DND-41 (cell line): ENCODE measurements at regions not wholly inside any gene's neighbourhood (a gene's known extent, or its start where the extent isn't known, plus 50 kb on each side); places are given as distances from the start of the nearest gene placed in this dataset.

Experiments used
- ATAC-seq: fragments of 200-7000 bp; cut with Tn5 transposase; 3 replicates; pipeline ENCODE4 v1.9.1; 2021; ENCODE audit warnings: low read depth; ENCODE audit not compliant: insufficient read depth
- DNase-seq: peaks from one replicate; pipeline ENCODE4 v3.0.0-alpha.2; 2020
- H2AFZ ChIP-seq: 2 replicates; pipeline ENCODE4 v1.6.0; 2012; ENCODE audit warnings: low read depth, low read length
- H3K27ac ChIP-seq: 2 replicates; pipeline ENCODE4 v1.5.1; 2012; ENCODE audit warnings: low read length, inconsistent platforms
- H3K27me3 ChIP-seq: fragments of 200-600 bp; sonication (generic); 2 replicates; pipeline ENCODE4 v1.6.0; 2012; ENCODE audit warnings: low read length, mild to moderate bottlenecking, inconsistent platforms; ENCODE audit not compliant: insufficient read depth, poor library complexity
- H3K36me3 ChIP-seq: 2 replicates; pipeline ENCODE4 v1.5.1; 2012; ENCODE audit warnings: low read length, inconsistent platforms; ENCODE audit not compliant: insufficient read depth
- H3K4me1 ChIP-seq: 2 replicates; pipeline ENCODE4 v1.5.1; 2012; ENCODE audit warnings: mild to moderate bottlenecking, low read length; ENCODE audit not compliant: insufficient read depth
- H3K4me2 ChIP-seq: 2 replicates; pipeline ENCODE4 v1.6.0; 2012; ENCODE audit warnings: mild to moderate bottlenecking, moderate library complexity, low read length, inconsistent platforms; ENCODE audit not compliant: insufficient read depth
- H3K4me3 ChIP-seq, 2 experiments: fragments of 200-600 bp in 1 of 2; shearing (Covaris generic) in 1 of 2; 2 replicates each; pipeline ENCODE4 v1.5.1; 2012 to 2016; ENCODE audit warnings: inconsistent platforms in 2 of 2, low read length in 2 of 2, mild to moderate bottlenecking in 2 of 2, low read depth in 1 of 2, moderate library complexity in 1 of 2
- H3K79me2 ChIP-seq: 2 replicates; pipeline ENCODE4 v1.6.0; 2012; ENCODE audit warnings: low read length, inconsistent platforms; ENCODE audit not compliant: insufficient read depth
- H3K9ac ChIP-seq: 2 replicates; pipeline ENCODE4 v1.6.0; 2012; ENCODE audit warnings: low read depth, mild to moderate bottlenecking, inconsistent platforms, low read length, moderate library complexity
- H3K9me3 ChIP-seq: 2 replicates; pipeline ENCODE4 v1.5.1; 2012; ENCODE audit warnings: low read length, moderate library complexity, mild to moderate bottlenecking, inconsistent platforms; ENCODE audit not compliant: insufficient read depth, severe bottlenecking
- H4K20me1 ChIP-seq: 2 replicates; pipeline ENCODE4 v1.6.0; 2012; ENCODE audit warnings: low read length; ENCODE audit not compliant: insufficient read depth
- CTCF ChIP-seq: IDR thresholded peaks from 2 replicates; pipeline ENCODE4 v1.5.1; 2012; ENCODE audit warnings: borderline replicate concordance, low read length, moderate library complexity, mild to moderate bottlenecking; ENCODE audit not compliant: poor library complexity, severe bottlenecking; ENCODE audit errors: extremely low read depth
- EZH2 ChIP-seq: IDR thresholded peaks from 3 replicates; pipeline ENCODE4 v1.6.1; 2012; ENCODE audit warnings: borderline replicate concordance, low read depth, mild to moderate bottlenecking, moderate library complexity, low read length, inconsistent platforms; ENCODE audit not compliant: severe bottlenecking

- H4K20me1 ChIP-seq = no peaks in the 10 kb centered on the region
- H3K27me3 ChIP-seq = no peaks in the 10 kb centered on the region
- TF ChIP-seq CTCF = no peak
- H3K9me3 ChIP-seq = peaks cover 15% of the 10 kb centered on the region
- no peaks in the 10 kb centered on the region for H3K79me2 ChIP-seq
- peak overlapping the region; percentile 67; the same call in 1 of the 2 replicates for H2AFZ ChIP-seq
- H3K36me3 ChIP-seq = no peaks in the 10 kb centered on the region
- peak overlapping the region; percentile 74; the same call in 1 of the 2 replicates for H3K9ac ChIP-seq
- no peak for DNase-seq
- no peak overlapping the region; the same call in 1 of the 2 replicates for H3K4me2 ChIP-seq
- H3K27ac ChIP-seq = peak overlapping the region; percentile 97
- peaks cover 47% of the 10 kb centered on the region for H3K4me1 ChIP-seq
- peak overlapping the region in 1 of 2 experiments; percentile 47; a peak in 2 of 4 replicates for H3K4me3 ChIP-seq
- ATAC-seq = no peak
These were observed 84.3 kb upstream of the CD53 start for GRCh38 chr1:110788673-110789072.

GRCh38 chr1:110787328-110788071 is 85.4 kb upstream of the CD53 start:
- Histone ChIP-seq H3K9ac (peak overlapping the region; percentile 74), H3K27me3 (no peaks in the 10 kb centered on the region), H3K4me2 (peak overlapping the region; percentile 57), H3K4me3 (peak overlapping the region in 1 of 2 experiments; percentile 47; a peak in 2 of 4 replicates), H3K36me3 (no peaks in the 10 kb centered on the region), H3K27ac (peak overlapping the region; percentile 97), H3K79me2 (no peaks in the 10 kb centered on the region), H4K20me1 (no peaks in the 10 kb centered on the region), H2AFZ (peak overlapping the region; percentile 67), H3K9me3 (peaks cover 15% of the 10 kb centered on the region), H3K4me1 (peaks cover 54% of the 10 kb centered on the region)
- TF ChIP-seq CTCF (peak; percentile 40), EZH2 (no peak)
- DNase-seq = peak; percentile 89
- peak; percentile 82 for ATAC-seq

- Histone ChIP-seq H3K9me3 (peaks cover 15% of the 10 kb centered on the region), H3K79me2 (no peaks in the 10 kb centered on the region), H3K27ac (peak overlapping the region; percentile 97), H3K4me3 (peak overlapping the region in 1 of 2 experiments; percentile 47; a peak in 2 of 4 replicates), H3K4me1 (peaks cover 54% of the 10 kb centered on the region), H3K9ac (peak overlapping the region; percentile 74), H2AFZ (peak overlapping the region; percentile 21; the same call in 1 of the 2 replicates), H3K4me2 (peak overlapping the region; percentile 57), H3K36me3 (no peaks in the 10 kb centered on the region), H3K27me3 (no peaks in the 10 kb centered on the region), H4K20me1 (no peaks in the 10 kb centered on the region)
- ATAC-seq = peak; percentile 47
- no peak for DNase-seq
- TF ChIP-seq CTCF (no peak), EZH2 (no peak)
These were observed 86.1 kb upstream of the CD53 start for GRCh38 chr1:110786802-110787327.
